ENCODE measurements at regions not wholly inside any gene's neighbourhood (a gene's known extent, or its start where the extent isn't known, plus 50 kb on each side); places are given as distances from the start of the nearest gene placed in this dataset.
A peak's percentile ranks its signal among the peaks of the same experiment; 100 is the strongest.

DNA sequence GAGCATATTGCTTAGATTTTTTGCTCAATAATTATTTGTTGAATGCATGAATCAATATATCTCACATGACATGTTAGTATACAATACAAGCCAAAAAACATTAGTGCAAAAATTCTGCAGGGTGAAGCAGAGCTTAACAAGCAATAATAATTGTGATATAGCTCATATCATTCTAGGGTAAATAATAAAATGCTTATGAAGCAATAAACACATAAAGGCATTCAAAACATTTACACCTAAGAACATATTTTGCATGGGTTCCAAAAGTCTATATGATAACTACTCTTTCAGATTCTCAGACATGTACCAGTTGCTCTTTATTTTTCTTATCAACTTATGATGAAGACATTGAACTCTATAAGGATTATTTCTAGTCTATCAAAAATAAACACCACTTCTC lies 886.2 kb downstream of the TRHDE start:
- ATAC-seq = no peak
- no peaks in the 10 kb centered on the region for H3K27me3 ChIP-seq
- no peak overlapping the region for H3K27ac ChIP-seq
- H3K36me3 ChIP-seq = no peaks in the 10 kb centered on the region
- H3K4me3 ChIP-seq = no peak overlapping the region
- no peaks in the 10 kb centered on the region for H3K4me1 ChIP-seq
- no peak for DNase-seq
- TF ChIP-seq CTCF (IDR thresholded peaks at IDR 0.05) = no peak
- H3K9me3 ChIP-seq = no peaks in the 10 kb centered on the region
- intact Hi-C loops (cut with DNase I) = no loop called here

DNA sequence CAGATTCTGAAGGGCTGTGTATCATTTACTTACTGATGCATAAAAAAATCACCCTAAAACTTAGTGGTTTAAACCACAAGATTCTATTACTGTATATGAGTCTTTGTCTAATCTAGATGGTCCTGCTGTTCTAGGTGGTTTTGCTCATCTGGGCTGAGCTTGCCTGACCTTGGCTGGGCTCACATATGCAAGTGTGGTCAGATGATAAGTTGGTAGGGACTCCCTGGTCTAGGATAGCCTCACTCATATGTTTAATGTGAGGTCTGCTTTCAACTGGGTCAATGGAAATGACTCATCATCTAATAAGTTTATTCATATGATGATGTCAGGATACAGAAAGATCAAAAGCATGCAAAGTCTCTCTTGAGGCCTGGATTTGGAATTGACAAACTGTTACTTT lies 887.8 kb downstream of the TRHDE start:
- TF ChIP-seq CTCF (IDR thresholded peaks at IDR 0.05) = no peak
- no peak for TF ChIP-seq POLR2A (IDR thresholded peaks at IDR 0.05)
- H3K27me3 ChIP-seq = no peaks in the 10 kb centered on the region
- peak in 1 of 4 donors; percentile 21 for ATAC-seq

DNA sequence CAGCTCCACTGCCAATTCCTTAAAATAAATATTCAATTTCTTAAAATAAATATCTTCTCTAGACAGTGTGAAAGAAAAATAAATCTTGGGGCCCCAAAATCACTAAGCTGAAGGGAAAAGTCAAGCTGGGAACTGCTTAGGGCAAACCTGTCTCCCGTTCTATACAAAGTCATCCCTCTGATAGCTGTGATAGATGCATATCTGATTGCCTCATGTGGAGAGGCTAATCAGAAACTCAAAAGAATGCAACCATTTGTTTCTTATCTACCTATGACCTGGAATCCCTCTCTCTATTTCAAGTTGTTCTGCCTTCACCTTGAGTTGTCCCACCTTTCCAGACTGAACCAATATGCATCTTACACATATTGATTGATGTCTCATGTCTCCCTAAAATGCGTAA lies 889.8 kb downstream of the TRHDE start:
- Histone ChIP-seq H3K36me3 (no peaks in the 10 kb centered on the region), H3K27me3 (no peaks in the 10 kb centered on the region), H3K4me3 (no peak overlapping the region), H3K9me3 (no peaks in the 10 kb centered on the region), H3K4me1 (no peaks in the 10 kb centered on the region), H3K27ac (no peak overlapping the region)
- intact Hi-C loops (cut with DNase I) = no loop called here
- ATAC-seq (no peak), DNase-seq (no peak)
- 69% methylated on average over 1 of the region's 2 CpGs for WGBS (ENCODE audit: insufficient coverage, low coverage, low lambda C conversion rate, missing lambda C conversion rate)
- TF ChIP-seq CTCF (IDR thresholded peaks at IDR 0.05) (no peak), POLR2A (IDR thresholded peaks at IDR 0.05) (no peak)

More for the DNA sequence above, 887.8 kb downstream of the TRHDE start:
- H3K4me3 ChIP-seq = no peak overlapping the region
- no peaks in the 10 kb centered on the region for H3K4me1 ChIP-seq
- intact Hi-C loops (cut with DNase I) = no loop called here
- DNase-seq = no peak
- no peaks in the 10 kb centered on the region for H3K9me3 ChIP-seq
- no peak overlapping the region for H3K27ac ChIP-seq
- H3K36me3 ChIP-seq = no peaks in the 10 kb centered on the region

DNA sequence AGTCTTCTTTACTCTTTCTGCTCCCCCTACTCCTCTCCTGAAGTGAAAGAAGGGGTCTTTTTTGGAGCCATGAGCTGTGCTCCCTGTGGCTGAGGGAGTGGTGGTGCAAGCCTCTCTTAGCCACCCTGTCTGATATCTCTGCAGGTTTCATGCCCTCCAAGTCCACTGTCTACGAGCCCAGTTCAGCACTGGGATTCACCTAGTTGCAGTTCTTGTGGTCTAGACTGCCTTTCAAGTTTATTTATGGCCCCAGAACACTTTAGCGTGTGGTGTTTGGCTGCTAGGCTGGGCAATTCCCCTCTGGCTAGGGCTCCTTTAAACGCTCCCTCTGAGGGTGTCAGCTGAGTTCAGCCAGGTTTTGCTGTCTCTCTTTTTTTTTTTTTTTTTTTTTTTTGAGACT lies 908.6 kb downstream of the TRHDE start:
- no peaks in the 10 kb centered on the region for H3K4me1 ChIP-seq
- 86% methylated on average over 3 of the region's 3 CpGs for WGBS (ENCODE audit: insufficient coverage, low coverage, low lambda C conversion rate, missing lambda C conversion rate)

More for the DNA sequence above, 908.6 kb downstream of the TRHDE start:
- ATAC-seq (no peak), DNase-seq (no peak)
- TF ChIP-seq POLR2A (IDR thresholded peaks at IDR 0.05) (no peak), CTCF (IDR thresholded peaks at IDR 0.05) (no peak)
- Histone ChIP-seq H3K9me3 (no peaks in the 10 kb centered on the region), H3K36me3 (no peaks in the 10 kb centered on the region), H3K4me3 (no peak overlapping the region), H3K27me3 (no peaks in the 10 kb centered on the region), H3K27ac (no peak overlapping the region)
- intact Hi-C loops (cut with DNase I) = no loop called here
